GM13977 (cell line): ENCODE measurements at regions not wholly inside any gene's neighbourhood (a gene's known extent, or its start where the extent isn't known, plus 50 kb on each side); places are given as distances from the start of the nearest gene placed in this dataset.

Experiments
- DNase-seq: peaks from one replicate; pipeline ENCODE4 v3.0.0; 2012; ENCODE audit warnings: low spot score
- in situ Hi-C: fragments of 300-500 bp; cut with MboI; formaldehyde crosslinking; loops from one replicate; pipeline ENCODE4 v1.12.0; 2022; ENCODE audit warnings: low sequenced_read_pairs, low pct_unique_long_range_greater_than_20kb, mixed read lengths, inconsistent platforms; ENCODE audit not compliant: unreplicated experiment
- TF ChIP-seq, protein P1 (sequence below): IDR thresholded peaks from 2 replicates; pipeline ENCODE4 v1.5.1; 2012; ENCODE audit warnings: mild to moderate bottlenecking, control low read depth; ENCODE audit not compliant: insufficient read depth; ENCODE audit errors: extremely low read depth, missing control alignments

GRCh38 chr3:14340960-14341708 lies 61.3 kb upstream of the SLC6A6 start:
- in situ Hi-C loops: no loop called here
- DNase-seq: no peak
- TF ChIP-seq, protein P1, sequence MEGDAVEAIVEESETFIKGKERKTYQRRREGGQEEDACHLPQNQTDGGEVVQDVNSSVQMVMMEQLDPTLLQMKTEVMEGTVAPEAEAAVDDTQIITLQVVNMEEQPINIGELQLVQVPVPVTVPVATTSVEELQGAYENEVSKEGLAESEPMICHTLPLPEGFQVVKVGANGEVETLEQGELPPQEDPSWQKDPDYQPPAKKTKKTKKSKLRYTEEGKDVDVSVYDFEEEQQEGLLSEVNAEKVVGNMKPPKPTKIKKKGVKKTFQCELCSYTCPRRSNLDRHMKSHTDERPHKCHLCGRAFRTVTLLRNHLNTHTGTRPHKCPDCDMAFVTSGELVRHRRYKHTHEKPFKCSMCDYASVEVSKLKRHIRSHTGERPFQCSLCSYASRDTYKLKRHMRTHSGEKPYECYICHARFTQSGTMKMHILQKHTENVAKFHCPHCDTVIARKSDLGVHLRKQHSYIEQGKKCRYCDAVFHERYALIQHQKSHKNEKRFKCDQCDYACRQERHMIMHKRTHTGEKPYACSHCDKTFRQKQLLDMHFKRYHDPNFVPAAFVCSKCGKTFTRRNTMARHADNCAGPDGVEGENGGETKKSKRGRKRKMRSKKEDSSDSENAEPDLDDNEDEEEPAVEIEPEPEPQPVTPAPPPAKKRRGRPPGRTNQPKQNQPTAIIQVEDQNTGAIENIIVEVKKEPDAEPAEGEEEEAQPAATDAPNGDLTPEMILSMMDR: no peak

- TF ChIP-seq, protein P1: no peak
- in situ Hi-C loops: no loop called here
- no peak for DNase-seq
These were observed 58.9 kb upstream of the SLC6A6 start for GRCh38 chr3:14343338-14344112.

DNA sequence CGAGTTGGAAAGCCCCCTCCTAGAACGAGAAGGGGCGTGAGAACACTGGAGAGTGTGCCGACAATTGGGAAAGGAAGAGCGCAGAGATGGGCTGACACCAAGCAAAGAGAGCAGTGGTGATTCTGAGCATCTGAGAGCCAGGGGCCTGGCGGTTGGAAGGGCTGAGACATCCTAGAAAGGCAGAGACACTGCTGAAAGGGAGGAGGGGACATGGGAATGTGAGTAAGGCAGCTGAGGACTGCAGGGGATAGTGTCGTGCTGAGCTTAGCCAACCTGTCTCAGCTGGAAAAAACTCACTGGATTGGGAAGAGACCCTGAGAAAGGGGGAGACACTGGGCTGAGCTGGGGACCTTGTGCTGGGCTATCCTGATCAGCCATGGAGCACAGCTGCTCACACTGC lies 58.1 kb upstream of the SLC6A6 start:
- TF ChIP-seq, protein P1: no peak
- in situ Hi-C loops: no loop called here
- DNase-seq: no peak

DNA sequence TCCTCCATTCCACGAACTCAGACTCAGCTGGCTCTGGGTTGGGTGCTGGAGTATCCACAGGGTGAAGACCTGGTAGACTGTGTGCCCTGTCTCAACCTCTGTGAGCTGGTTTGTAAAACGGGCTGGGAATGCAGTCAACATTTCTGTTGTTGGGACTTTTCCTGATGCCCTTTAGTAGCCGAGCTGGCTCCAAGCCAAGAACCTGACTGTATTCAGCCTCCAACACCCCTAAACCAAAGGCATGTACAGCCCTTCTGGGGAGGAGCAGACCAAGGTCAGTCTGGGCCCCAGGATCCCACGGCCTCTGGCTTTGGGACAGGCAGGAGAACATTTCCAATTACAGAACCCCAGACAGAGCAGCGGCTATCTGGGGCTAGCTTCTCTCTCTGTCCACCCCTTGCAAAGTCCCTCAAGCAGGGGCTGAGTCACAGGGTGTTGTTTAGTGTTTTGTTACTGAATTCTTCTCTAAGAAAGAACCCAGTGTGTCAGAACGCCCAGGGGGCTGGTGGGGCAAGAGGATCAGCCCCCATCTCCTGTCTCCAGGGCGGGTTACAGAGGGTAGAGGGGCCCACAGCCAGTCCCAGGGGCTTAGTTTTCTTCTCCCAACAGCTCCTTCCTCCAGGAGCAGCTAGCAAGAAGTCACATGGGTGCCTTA lies 56.8 kb upstream of the SLC6A6 start:
- TF ChIP-seq, protein P1: no peak
- in situ Hi-C loops: no loop called here
- DNase-seq: no peak

GRCh38 chr3:14346191-14346590 lies 56.2 kb upstream of the SLC6A6 start:
- in situ Hi-C loops: no loop called here
- TF ChIP-seq, protein P1: no peak
- no peak for DNase-seq

DNA sequence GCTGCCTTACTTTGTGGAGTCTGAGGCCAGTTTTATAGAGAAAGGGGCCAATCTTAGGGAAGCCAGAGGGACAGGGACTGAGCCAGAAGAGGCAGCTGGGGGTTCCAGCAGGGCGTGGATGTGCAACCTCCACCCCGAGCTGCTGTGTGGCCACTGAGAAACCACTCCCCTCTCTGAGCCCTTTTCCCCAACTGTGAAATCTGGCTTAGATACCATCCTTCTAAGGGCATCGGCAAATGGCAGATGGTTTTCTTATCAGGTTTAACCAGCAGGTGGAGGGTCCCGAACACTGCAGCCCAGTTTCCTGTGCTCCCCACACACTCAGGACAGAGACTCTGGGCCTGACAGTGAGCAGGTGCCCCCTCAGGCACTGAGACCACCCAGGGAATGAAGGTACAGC lies 55.8 kb upstream of the SLC6A6 start:
- in situ Hi-C loops: no loop called here
- TF ChIP-seq, protein P1: no peak

More for the DNA sequence above, 55.8 kb upstream of the SLC6A6 start:
- no peak for DNase-seq
